ENCODE measurements at regions not wholly inside any gene's neighbourhood (a gene's known extent, or its start where the extent isn't known, plus 50 kb on each side); places are given as distances from the start of the nearest gene placed in this dataset.

DNA sequence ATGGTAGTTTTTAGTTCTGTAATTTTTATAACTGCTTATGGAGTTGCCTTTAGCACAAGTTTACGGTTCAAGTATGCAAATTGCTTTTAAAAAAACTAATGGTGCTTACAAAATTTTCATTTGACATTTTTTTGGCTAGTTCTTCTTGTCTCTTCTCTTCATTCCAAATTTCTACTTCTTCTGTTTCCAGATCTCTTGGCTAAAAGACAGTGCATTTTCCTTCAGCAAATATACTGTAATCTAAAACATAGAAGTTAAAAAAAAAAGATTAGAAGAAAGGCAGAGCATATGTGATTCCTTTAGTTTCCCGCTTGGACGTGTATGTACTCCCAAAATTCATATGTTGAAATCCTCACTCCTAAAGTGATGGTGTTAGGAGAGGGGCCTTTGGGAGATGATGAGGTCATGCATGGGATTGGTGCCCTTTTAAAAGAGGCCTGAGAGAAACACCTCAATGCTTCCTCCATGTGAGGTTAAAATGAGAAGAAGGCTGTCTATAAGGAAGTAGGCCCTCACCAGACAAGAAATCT lies 132.1 kb upstream of the NPY2R start:
- Histone ChIP-seq H3K4me3 (no peak overlapping the region), H2AFZ (ENCODE audit: low read depth, low read length) (no peak overlapping the region), H3K9me3 (replicated peaks; ENCODE audit: control insufficient read depth, insufficient read depth, low read depth, low read length) (no peaks in the 10 kb centered on the region), H3K4me1 (replicated peaks in 1 of 2; ENCODE audit: control insufficient read depth in 2 of 2, insufficient read depth in 2 of 2, low read length in 2 of 2) (no peaks in the 10 kb centered on the region), H3K9ac (ENCODE audit: insufficient read depth in 1 of 2, low read depth in 2 of 2, low read length in 2 of 2) (no peak overlapping the region), H3K4me2 (ENCODE audit: insufficient read depth, low read length) (no peak overlapping the region), H3K27ac (ENCODE audit: extremely low read depth, low read depth, low read length) (no peak overlapping the region), H3K36me3 (ENCODE audit: control insufficient read depth, insufficient read depth, low read length) (no peaks in the 10 kb centered on the region), H4K20me1 (replicated peaks; ENCODE audit: control insufficient read depth, insufficient read depth, low read length) (no peaks in the 10 kb centered on the region), H3K79me2 (ENCODE audit: control insufficient read depth, insufficient read depth, low read length) (no peaks in the 10 kb centered on the region), H3K27me3 (ENCODE audit: control insufficient read depth in 2 of 2, insufficient read depth in 2 of 2, low read length in 2 of 2) (no peaks in the 10 kb centered on the region), H3K9me1 (ENCODE audit: control insufficient read depth, insufficient read depth, low read length) (no peaks in the 10 kb centered on the region)
- no peak for FAIRE-seq
- intact Hi-C loops (cut with micrococcal nuclease): no loop called here
- DNase-seq (ENCODE audit: extremely low read depth in 1 of 4, low spot score in 3 of 4): no peak
- in situ Hi-C loops (cut with MboI): no loop called here
- no peak for ATAC-seq
- POLR2A ChIA-PET: no interaction called here
- CTCF ChIA-PET (ENCODE audit: low intra/inter-chr PET ratio): no interaction called here
- TF ChIP-seq ELF1 (tag; IDR thresholded peaks at IDR 0.05) (no peak), ZNF431 (CRISPR knock-in tag; IDR thresholded peaks at IDR 0.05) (no peak), IRF9 (tag; IDR thresholded peaks at IDR 0.05) (no peak), ATF3 (IDR thresholded peaks at IDR 0.05) (no peak), ATF3 (CRISPR knock-in tag; conservative IDR thresholded peaks at IDR 0.05) (no peak), ZNF3 (CRISPR knock-in tag; IDR thresholded peaks at IDR 0.05) (no peak), NCOA4 (IDR thresholded peaks at IDR 0.05; ENCODE audit: partially characterized antibody) (no peak), WHSC1 (IDR thresholded peaks at IDR 0.05; ENCODE audit: low read length) (no peak), HSF4 (CRISPR knock-in tag; IDR thresholded peaks at IDR 0.05; ENCODE audit: borderline replicate concordance) (no peak), TCF7 (IDR thresholded peaks at IDR 0.05; ENCODE audit: borderline replicate concordance) (no peak), FOXK2 (conservative IDR thresholded peaks at IDR 0.05 in 1 of 2, IDR thresholded peaks at IDR 0.05 in 1 of 2; ENCODE audit: low read depth in 2 of 2) (no peak), KDM1A (IDR thresholded peaks at IDR 0.05) (no peak), NFYB (IDR thresholded peaks at IDR 0.05; ENCODE audit: extremely low read depth, insufficient read length) (no peak)
- WGBS (ENCODE audit: insufficient coverage, low coverage, missing lambda C conversion rate): 0% methylated on average over 3 of the region's 3 CpGs
- BruUV-seq (replicated peaks): no TSS peak

Data from K562 (cell line).